Upper lobe of left lung (tissue), 4 donors: ENCODE measurements at regions not wholly inside any gene's neighbourhood (a gene's known extent, or its start where the extent isn't known, plus 50 kb on each side); places are given as distances from the start of the nearest gene placed in this dataset.

Experiments used
- EP300 ChIP-seq, 4 donors: sonication (generic); formaldehyde crosslinking; IDR thresholded peaks; one replicate each; pipeline ENCODE4 v1.5.1; 2017; ENCODE audit warnings: antibody characterized with exemption in 4 of 4, control low read depth in 2 of 4
- TF ChIP-seq, protein P1 (sequence below), 6 experiments: fragments of 450-650 bp in 4 of 6; fragments of 200-600 bp in 2 of 6; sonication (generic) in 2 of 6; IDR thresholded peaks; one replicate each; pipeline ENCODE4 v1.5.1; 2016 to 2019; ENCODE audit warnings: antibody characterized with exemption in 6 of 6

- TF ChIP-seq, protein P1, sequence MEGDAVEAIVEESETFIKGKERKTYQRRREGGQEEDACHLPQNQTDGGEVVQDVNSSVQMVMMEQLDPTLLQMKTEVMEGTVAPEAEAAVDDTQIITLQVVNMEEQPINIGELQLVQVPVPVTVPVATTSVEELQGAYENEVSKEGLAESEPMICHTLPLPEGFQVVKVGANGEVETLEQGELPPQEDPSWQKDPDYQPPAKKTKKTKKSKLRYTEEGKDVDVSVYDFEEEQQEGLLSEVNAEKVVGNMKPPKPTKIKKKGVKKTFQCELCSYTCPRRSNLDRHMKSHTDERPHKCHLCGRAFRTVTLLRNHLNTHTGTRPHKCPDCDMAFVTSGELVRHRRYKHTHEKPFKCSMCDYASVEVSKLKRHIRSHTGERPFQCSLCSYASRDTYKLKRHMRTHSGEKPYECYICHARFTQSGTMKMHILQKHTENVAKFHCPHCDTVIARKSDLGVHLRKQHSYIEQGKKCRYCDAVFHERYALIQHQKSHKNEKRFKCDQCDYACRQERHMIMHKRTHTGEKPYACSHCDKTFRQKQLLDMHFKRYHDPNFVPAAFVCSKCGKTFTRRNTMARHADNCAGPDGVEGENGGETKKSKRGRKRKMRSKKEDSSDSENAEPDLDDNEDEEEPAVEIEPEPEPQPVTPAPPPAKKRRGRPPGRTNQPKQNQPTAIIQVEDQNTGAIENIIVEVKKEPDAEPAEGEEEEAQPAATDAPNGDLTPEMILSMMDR (IDR thresholded peaks at IDR 0.05): no peak
- no peak for TF ChIP-seq EP300 (IDR thresholded peaks at IDR 0.05)
Observed at GRCh38 chr6:122308074-122308473, 91.4 kb upstream of the HSF2 start.
